HL-60 (cell line): ENCODE measurements at regions not wholly inside any gene's neighbourhood (a gene's known extent, or its start where the extent isn't known, plus 50 kb on each side); places are given as distances from the start of the nearest gene placed in this dataset.

Experiments
- DNase-seq, 2 experiments: peaks; one replicate each; pipeline ENCODE4 v3.0.0-alpha.2; 2010 to 2020; ENCODE audit warnings: low read depth in 1 of 2, low spot score in 1 of 2
- H3K27ac ChIP-seq: fragments of 250-450 bp; sonication (Bioruptor Pico); replicated peaks from 2 replicates; pipeline ENCODE4 v1.5.1; 2020; ENCODE audit warnings: mild to moderate bottlenecking, moderate library complexity
- H3K27me3 ChIP-seq: fragments of 250-450 bp; sonication (Bioruptor Pico); 2 replicates; pipeline ENCODE4 v1.5.1; 2021; ENCODE audit warnings: mild to moderate bottlenecking, moderate library complexity; ENCODE audit not compliant: insufficient read depth, poor library complexity, severe bottlenecking
- H3K4me3 ChIP-seq: replicated peaks from 2 replicates; pipeline ENCODE4 v1.5.1; 2011; ENCODE audit warnings: mild to moderate bottlenecking, control low read depth, low read length; ENCODE audit not compliant: insufficient read depth
- GABPA ChIP-seq: IDR thresholded peaks from 2 replicates; pipeline ENCODE4 v1.6.1; 2012; ENCODE audit warnings: low read depth
- POLR2AphosphoS5 ChIP-seq: IDR thresholded peaks from 2 replicates; pipeline ENCODE4 v1.6.1; 2012; ENCODE audit warnings: low read depth
- SPI1 ChIP-seq: IDR thresholded peaks from 2 replicates; pipeline ENCODE4 v1.6.1; 2012; ENCODE audit warnings: low read depth, mild to moderate bottlenecking, borderline replicate concordance
- TF ChIP-seq, protein P1 (sequence below): IDR thresholded peaks from one replicate; pipeline ENCODE4 v1.5.1; 2011; ENCODE audit warnings: low read length, control low read depth, inconsistent platforms; ENCODE audit not compliant: insufficient read depth
- TF ChIP-seq, protein P2 (sequence below): IDR thresholded peaks from 2 replicates; pipeline ENCODE4 v1.6.1; 2012; ENCODE audit warnings: low read depth; ENCODE audit not compliant: insufficient replicate concordance

DNA sequence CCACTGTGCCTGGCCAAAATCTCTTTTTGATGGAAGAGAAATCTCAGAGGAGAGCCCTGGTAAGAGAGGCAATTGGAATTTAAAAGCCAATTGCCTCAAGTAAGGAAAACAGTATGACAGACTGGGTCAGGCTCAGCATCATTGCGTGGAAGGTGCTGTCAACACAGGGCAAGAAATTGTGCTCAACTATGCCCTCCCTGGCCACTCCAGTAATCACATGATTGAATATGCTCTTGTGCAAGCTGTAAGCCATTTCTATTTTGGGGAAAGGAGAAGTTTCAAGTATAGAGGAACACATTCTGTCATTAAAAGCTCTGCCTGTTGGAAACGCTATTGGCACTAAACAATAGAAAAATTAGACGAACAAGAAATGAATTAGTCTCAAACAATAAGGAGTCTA lies 1127.7 kb downstream of the REEP3 start:
- no peaks in the 10 kb centered on the region for H3K27me3 ChIP-seq
- no peak overlapping the region for H3K4me3 ChIP-seq
- DNase-seq, result peak; percentile 8 to 65
- H3K27ac ChIP-seq, result no peak overlapping the region
- TF ChIP-seq, protein P1, sequence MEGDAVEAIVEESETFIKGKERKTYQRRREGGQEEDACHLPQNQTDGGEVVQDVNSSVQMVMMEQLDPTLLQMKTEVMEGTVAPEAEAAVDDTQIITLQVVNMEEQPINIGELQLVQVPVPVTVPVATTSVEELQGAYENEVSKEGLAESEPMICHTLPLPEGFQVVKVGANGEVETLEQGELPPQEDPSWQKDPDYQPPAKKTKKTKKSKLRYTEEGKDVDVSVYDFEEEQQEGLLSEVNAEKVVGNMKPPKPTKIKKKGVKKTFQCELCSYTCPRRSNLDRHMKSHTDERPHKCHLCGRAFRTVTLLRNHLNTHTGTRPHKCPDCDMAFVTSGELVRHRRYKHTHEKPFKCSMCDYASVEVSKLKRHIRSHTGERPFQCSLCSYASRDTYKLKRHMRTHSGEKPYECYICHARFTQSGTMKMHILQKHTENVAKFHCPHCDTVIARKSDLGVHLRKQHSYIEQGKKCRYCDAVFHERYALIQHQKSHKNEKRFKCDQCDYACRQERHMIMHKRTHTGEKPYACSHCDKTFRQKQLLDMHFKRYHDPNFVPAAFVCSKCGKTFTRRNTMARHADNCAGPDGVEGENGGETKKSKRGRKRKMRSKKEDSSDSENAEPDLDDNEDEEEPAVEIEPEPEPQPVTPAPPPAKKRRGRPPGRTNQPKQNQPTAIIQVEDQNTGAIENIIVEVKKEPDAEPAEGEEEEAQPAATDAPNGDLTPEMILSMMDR, result peak; percentile 18
- TF ChIP-seq SPI1, result peak; percentile 28; the same call in 1 of the 2 replicates
- TF ChIP-seq, protein P2, sequence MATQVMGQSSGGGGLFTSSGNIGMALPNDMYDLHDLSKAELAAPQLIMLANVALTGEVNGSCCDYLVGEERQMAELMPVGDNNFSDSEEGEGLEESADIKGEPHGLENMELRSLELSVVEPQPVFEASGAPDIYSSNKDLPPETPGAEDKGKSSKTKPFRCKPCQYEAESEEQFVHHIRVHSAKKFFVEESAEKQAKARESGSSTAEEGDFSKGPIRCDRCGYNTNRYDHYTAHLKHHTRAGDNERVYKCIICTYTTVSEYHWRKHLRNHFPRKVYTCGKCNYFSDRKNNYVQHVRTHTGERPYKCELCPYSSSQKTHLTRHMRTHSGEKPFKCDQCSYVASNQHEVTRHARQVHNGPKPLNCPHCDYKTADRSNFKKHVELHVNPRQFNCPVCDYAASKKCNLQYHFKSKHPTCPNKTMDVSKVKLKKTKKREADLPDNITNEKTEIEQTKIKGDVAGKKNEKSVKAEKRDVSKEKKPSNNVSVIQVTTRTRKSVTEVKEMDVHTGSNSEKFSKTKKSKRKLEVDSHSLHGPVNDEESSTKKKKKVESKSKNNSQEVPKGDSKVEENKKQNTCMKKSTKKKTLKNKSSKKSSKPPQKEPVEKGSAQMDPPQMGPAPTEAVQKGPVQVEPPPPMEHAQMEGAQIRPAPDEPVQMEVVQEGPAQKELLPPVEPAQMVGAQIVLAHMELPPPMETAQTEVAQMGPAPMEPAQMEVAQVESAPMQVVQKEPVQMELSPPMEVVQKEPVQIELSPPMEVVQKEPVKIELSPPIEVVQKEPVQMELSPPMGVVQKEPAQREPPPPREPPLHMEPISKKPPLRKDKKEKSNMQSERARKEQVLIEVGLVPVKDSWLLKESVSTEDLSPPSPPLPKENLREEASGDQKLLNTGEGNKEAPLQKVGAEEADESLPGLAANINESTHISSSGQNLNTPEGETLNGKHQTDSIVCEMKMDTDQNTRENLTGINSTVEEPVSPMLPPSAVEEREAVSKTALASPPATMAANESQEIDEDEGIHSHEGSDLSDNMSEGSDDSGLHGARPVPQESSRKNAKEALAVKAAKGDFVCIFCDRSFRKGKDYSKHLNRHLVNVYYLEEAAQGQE, result no peak
- TF ChIP-seq GABPA, result no peak

DNA sequence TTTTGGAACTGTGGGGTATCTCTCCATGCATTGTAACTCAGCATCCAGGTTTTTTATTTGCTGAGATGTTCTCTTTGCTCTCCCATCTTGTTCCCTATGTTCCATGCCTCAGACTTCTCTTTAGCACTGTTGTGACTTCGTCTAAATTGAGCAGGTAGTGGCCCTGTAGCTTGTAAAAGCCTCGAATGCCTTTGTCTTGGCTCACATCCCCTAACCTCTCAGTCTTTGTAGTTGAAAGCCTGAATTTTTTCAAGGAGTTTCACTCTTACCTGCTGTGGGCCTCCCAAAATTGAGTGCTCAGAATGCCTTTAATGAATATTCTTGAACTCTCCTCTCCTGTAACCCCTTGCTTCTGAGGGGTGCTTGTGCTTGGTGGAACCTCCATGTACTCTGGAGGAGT lies 1137.3 kb downstream of the REEP3 start:
- H3K4me3 ChIP-seq, result no peak overlapping the region
- no peak for DNase-seq
- H3K27me3 ChIP-seq, result no peaks in the 10 kb centered on the region
- H3K27ac ChIP-seq, result no peak overlapping the region
- TF ChIP-seq, protein P1, result no peak
- TF ChIP-seq SPI1, result no peak
- TF ChIP-seq GABPA, result no peak
- TF ChIP-seq, protein P2, result no peak
- TF ChIP-seq POLR2AphosphoS5, result no peak

GRCh38 chr10:64659311-64659710 lies 1138.1 kb downstream of the REEP3 start:
- no peak for TF ChIP-seq SPI1
- Histone ChIP-seq H3K27me3 (no peaks in the 10 kb centered on the region), H3K4me3 (no peak overlapping the region), H3K27ac (no peak overlapping the region)
- no peak for DNase-seq

GRCh38 chr10:64682043-64682442 lies 1160.8 kb downstream of the REEP3 start:
- no peak for DNase-seq
- no peak for TF ChIP-seq GABPA
- TF ChIP-seq, protein P2, result no peak
- no peak for TF ChIP-seq SPI1
- TF ChIP-seq, protein P1, result no peak
- TF ChIP-seq POLR2AphosphoS5, result no peak
- no peak overlapping the region for H3K27ac ChIP-seq
- no peak overlapping the region for H3K4me3 ChIP-seq
- H3K27me3 ChIP-seq, result no peaks in the 10 kb centered on the region
